Gastroesophageal sphincter (tissue), 4 donors: ENCODE measurements at regions not wholly inside any gene's neighbourhood (a gene's known extent, or its start where the extent isn't known, plus 50 kb on each side); places are given as distances from the start of the nearest gene placed in this dataset.

Source experiments
- ATAC-seq: fragments of 150-250 bp; one replicate; pipeline ENCODE4 v1.9.1; 2016; ENCODE audit warnings: mild to moderate bottlenecking, moderate library complexity
- H3K27ac ChIP-seq, 4 donors: fragments of 200-600 bp; sonication (generic) in 3 of 4; 1 replicate in 3 of 4; 2 replicates in 1 of 4; pipeline ENCODE4 v1.5.1; 2016 to 2019
- H3K27me3 ChIP-seq: fragments of 200-600 bp; sonication (generic); one replicate; pipeline ENCODE4 v1.5.1; 2019
- H3K36me3 ChIP-seq, 2 donors: fragments of 200-600 bp; sonication (generic); one replicate each; pipeline ENCODE4 v1.5.1; 2019; ENCODE audit warnings: control low read depth in 1 of 2
- H3K4me1 ChIP-seq, 3 donors: fragments of 200-600 bp; sonication (generic); 1 replicate in 2 of 3; 2 replicates in 1 of 3; pipeline ENCODE4 v1.5.1; 2016 to 2019; ENCODE audit warnings: control low read depth in 2 of 3
- H3K4me3 ChIP-seq, 2 donors: fragments of 200-600 bp; sonication (generic); one replicate each; pipeline ENCODE4 v1.5.1; 2019; ENCODE audit warnings: mild to moderate bottlenecking in 1 of 2, moderate library complexity in 1 of 2
- H3K9me3 ChIP-seq, 3 donors: fragments of 200-600 bp; sonication (generic); one replicate each; pipeline ENCODE4 v1.5.1; 2017 to 2019; ENCODE audit warnings: control low read depth in 2 of 3
- CTCF ChIP-seq, 4 experiments: fragments of 200-600 bp in 2 of 4; fragments of 450-650 bp in 2 of 4; sonication (generic) in 1 of 4; IDR thresholded peaks; one replicate each; pipeline ENCODE4 v1.5.1; 2017 to 2019; ENCODE audit warnings: antibody characterized with exemption in 4 of 4, mild to moderate bottlenecking in 2 of 4, moderate library complexity in 2 of 4
- EP300 ChIP-seq: sonication (generic); formaldehyde crosslinking; IDR thresholded peaks from one replicate; pipeline ENCODE4 v1.6.1; 2017; ENCODE audit warnings: antibody characterized with exemption, mild to moderate bottlenecking
- POLR2A ChIP-seq, 2 donors: fragments of 450-650 bp; IDR thresholded peaks; one replicate each; pipeline ENCODE4 v1.6.1; 2017; ENCODE audit warnings: antibody characterized with exemption in 2 of 2, mild to moderate bottlenecking in 2 of 2, moderate library complexity in 1 of 2
- POLR2AphosphoS5 ChIP-seq: sonication (generic); formaldehyde crosslinking; IDR thresholded peaks from one replicate; pipeline ENCODE4 v1.6.1; 2017; ENCODE audit warnings: antibody characterized with exemption
- WGBS, 2 donors: methylation state at CpG; one replicate each; pipeline ENCODE4 v1.1.5; 2018; ENCODE audit warnings: low coverage in 1 of 2; 5-methylcytosine and 5-hydroxymethylcytosine counted together

- Histone ChIP-seq H3K27ac (no peak overlapping the region), H3K36me3 (no peaks in the 10 kb centered on the region), H3K9me3 (no peaks in the 10 kb centered on the region), H3K4me1 (peaks cover 0 to 5% (median 0%) of the 10 kb centered on the region in 3 donors), H3K4me3 (no peak overlapping the region), H3K27me3 (no peaks in the 10 kb centered on the region)
- WGBS, 2 donors, result 23 to 51% methylated on average over 2 to 3 of the region's 4 CpGs
- TF ChIP-seq CTCF (IDR thresholded peaks at IDR 0.05) (no peak), POLR2A (IDR thresholded peaks at IDR 0.05) (no peak), EP300 (no peak), POLR2AphosphoS5 (no peak)
- no peak for ATAC-seq
Observed at GRCh38 chr16:13448346-13448745, 471.6 kb upstream of the ERCC4 start.

- no peaks in the 10 kb centered on the region for H3K9me3 ChIP-seq
- H3K4me1 ChIP-seq, result peaks cover 0 to 4% (median 0%) of the 10 kb centered on the region in 3 donors
- WGBS, 2 donors, result 79 to 80% methylated on average over 1 to 2 of the region's 2 CpGs
- TF ChIP-seq POLR2A (IDR thresholded peaks at IDR 0.05) (no peak), EP300 (no peak), CTCF (IDR thresholded peaks at IDR 0.05) (no peak), POLR2AphosphoS5 (no peak)
- H3K27ac ChIP-seq, result no peak overlapping the region
- no peak overlapping the region for H3K4me3 ChIP-seq
- ATAC-seq, result no peak
- H3K36me3 ChIP-seq, result no peaks in the 10 kb centered on the region
- no peaks in the 10 kb centered on the region for H3K27me3 ChIP-seq
Observed at GRCh38 chr16:13453325-13453724, 466.6 kb upstream of the ERCC4 start.

- TF ChIP-seq CTCF (IDR thresholded peaks at IDR 0.05) (peak in 1 of 4 experiments; percentile 40), POLR2AphosphoS5 (no peak), EP300 (no peak)
- no peak overlapping the region for H3K4me3 ChIP-seq
- 71 to 73% methylated on average over 9 to 10 of the region's 10 CpGs for WGBS, 2 donors
- ATAC-seq, result no peak
- H3K27ac ChIP-seq, result no peak overlapping the region
- H3K4me1 ChIP-seq, result no peaks in the 10 kb centered on the region
- no peaks in the 10 kb centered on the region for H3K9me3 ChIP-seq
- H3K36me3 ChIP-seq, result no peaks in the 10 kb centered on the region
- no peaks in the 10 kb centered on the region for H3K27me3 ChIP-seq
Observed at GRCh38 chr16:13453938-13454553, 465.9 kb upstream of the ERCC4 start.

- TF ChIP-seq POLR2A (IDR thresholded peaks at IDR 0.05), result no peak
- TF ChIP-seq POLR2AphosphoS5, result no peak
- no peak for TF ChIP-seq CTCF (IDR thresholded peaks at IDR 0.05)
- TF ChIP-seq EP300, result no peak
Observed at GRCh38 chr16:13463619-13464018, 456.3 kb upstream of the ERCC4 start.

GRCh38 chr16:13471036-13471435, 448.9 kb upstream of the ERCC4 start:
- 64 to 70% methylated on average over 4 of the region's 4 CpGs for WGBS, 2 donors
- TF ChIP-seq POLR2A (IDR thresholded peaks at IDR 0.05) (no peak), POLR2AphosphoS5 (no peak), CTCF (IDR thresholded peaks at IDR 0.05) (no peak), EP300 (no peak)
- no peaks in the 10 kb centered on the region for H3K36me3 ChIP-seq
- H3K9me3 ChIP-seq, result no peaks in the 10 kb centered on the region
- H3K27me3 ChIP-seq, result no peaks in the 10 kb centered on the region
- no peak overlapping the region for H3K27ac ChIP-seq
- no peak for ATAC-seq
- H3K4me1 ChIP-seq, result no peaks in the 10 kb centered on the region
- no peak overlapping the region for H3K4me3 ChIP-seq

More at GRCh38 chr16:13463619-13464018, 456.3 kb upstream of the ERCC4 start:
- H3K36me3 ChIP-seq, result no peaks in the 10 kb centered on the region
- H3K27me3 ChIP-seq, result no peaks in the 10 kb centered on the region
- no peaks in the 10 kb centered on the region for H3K9me3 ChIP-seq
- H3K27ac ChIP-seq, result no peak overlapping the region
- H3K4me1 ChIP-seq, result no peaks in the 10 kb centered on the region
- WGBS, 2 donors, result 75 to 86% methylated on average over 5 of the region's 5 CpGs
- no peak for ATAC-seq
- H3K4me3 ChIP-seq, result no peak overlapping the region
